WI38 (cell line): ENCODE measurements at regions not wholly inside any gene's neighbourhood (a gene's known extent, or its start where the extent isn't known, plus 50 kb on each side); places are given as distances from the start of the nearest gene placed in this dataset.
"Not testable (repeated sequence)": the region's sequence is repeated elsewhere in the genome, so short reads cannot be mapped to it uniquely, and the experiment has no call there.

Source experiments
- H3K4me3 ChIP-seq: 2 replicates; pipeline ENCODE4 v1.5.1; 2011; ENCODE audit warnings: low read depth, mild to moderate bottlenecking, control low read depth, low read length
- CTCF ChIP-seq: IDR thresholded peaks from 2 replicates; pipeline ENCODE4 v1.5.1; 2012; ENCODE audit warnings: low read depth, mild to moderate bottlenecking, control low read depth, low read length

- no peak for TF ChIP-seq CTCF
- H3K4me3 ChIP-seq = no peak overlapping the region
These were observed 50.1 kb upstream of the SIRPA start for GRCh38 chr20:1845163-1845523.

GRCh38 chr20:1844325-1845162, 50.7 kb upstream of the SIRPA start:
- no peak for TF ChIP-seq CTCF
- no peak overlapping the region for H3K4me3 ChIP-seq

GRCh38 chr20:1842281-1842680, 52.9 kb upstream of the SIRPA start:
- H3K4me3 ChIP-seq = no peak overlapping the region
- TF ChIP-seq CTCF = no peak

GRCh38 chr20:1841554-1842140, 53.6 kb upstream of the SIRPA start:
- no peak for TF ChIP-seq CTCF
- H3K4me3 ChIP-seq = no peak overlapping the region

GRCh38 chr20:1840817-1841553, 54.2 kb upstream of the SIRPA start:
- no peak for TF ChIP-seq CTCF
- H3K4me3 ChIP-seq = no peak overlapping the region

GRCh38 chr20:1839376-1840317, 55.6 kb upstream of the SIRPA start:
- not testable (repeated sequence) for H3K4me3 ChIP-seq
